HG03571 (cell line): ENCODE measurements at regions not wholly inside any gene's neighbourhood (a gene's known extent, or its start where the extent isn't known, plus 50 kb on each side); places are given as distances from the start of the nearest gene placed in this dataset.

Experiments
- ATAC-seq: cut with Tn5 transposase; IDR thresholded peaks from one replicate; pipeline ENCODE4 v1.9.1; 2021; ENCODE audit not compliant: unreplicated experiment

DNA sequence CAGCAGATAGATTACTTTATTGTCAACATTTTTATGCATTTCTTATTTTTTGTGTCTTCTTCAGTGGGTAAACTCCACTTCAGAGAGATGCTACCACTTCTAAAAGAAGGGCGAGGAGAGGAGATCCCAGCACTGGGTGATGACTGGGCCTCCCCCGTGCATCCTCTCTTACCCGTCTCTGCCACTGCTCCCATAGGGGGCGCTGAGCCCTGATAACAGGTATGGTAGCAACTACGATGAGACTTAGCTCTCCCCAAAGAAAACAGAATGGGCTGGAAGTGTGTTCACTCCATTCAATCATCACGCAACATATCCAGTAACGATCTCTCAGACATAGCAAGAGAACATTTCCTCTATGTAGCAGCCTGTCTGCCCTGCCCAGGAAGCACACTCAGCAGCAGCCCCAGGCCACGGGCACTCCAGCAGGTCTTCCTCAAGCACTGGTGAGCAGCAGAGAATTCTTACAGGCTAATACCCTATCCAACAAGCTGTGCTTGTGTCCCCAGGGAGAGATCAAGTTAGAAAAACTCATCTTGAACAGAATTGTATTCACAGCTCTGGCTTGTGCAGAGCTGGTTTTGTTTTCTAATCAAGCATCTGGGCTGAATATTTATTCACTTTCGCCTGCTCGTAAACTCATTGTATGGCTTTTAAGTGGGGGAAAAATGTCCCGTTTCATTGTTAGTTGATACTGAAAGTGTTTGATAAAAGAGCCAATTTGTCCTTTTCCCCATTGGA, 533.1 kb upstream of the CDH4 start:
- no peak for ATAC-seq

DNA sequence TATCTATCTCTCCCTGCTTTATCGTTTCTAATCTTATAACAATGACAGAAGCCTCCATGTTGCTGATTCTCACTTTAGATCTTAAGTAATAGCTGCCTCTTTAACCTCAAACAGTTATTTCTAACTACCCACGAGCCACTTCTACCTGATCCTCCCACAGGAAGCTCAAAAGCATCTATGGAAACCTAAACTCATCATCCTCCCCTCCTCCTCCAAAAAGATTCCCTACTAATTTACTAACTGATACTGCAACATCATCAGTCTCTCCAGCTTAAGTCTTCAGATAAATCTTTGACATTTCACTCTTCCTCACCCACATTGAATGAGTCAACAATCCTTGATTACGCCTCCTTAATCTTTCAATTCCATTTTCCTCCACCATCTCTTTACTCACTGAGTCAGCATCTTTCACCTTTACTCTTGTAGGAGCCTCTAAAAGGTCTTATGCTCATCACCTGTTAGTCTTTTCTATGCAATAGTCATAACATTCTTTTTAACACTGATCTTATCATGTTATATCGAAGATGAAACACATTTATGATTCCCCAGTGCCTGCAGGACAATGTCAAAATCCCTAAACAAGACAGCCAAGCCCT, 526.7 kb upstream of the CDH4 start:
- ATAC-seq, result no peak

DNA sequence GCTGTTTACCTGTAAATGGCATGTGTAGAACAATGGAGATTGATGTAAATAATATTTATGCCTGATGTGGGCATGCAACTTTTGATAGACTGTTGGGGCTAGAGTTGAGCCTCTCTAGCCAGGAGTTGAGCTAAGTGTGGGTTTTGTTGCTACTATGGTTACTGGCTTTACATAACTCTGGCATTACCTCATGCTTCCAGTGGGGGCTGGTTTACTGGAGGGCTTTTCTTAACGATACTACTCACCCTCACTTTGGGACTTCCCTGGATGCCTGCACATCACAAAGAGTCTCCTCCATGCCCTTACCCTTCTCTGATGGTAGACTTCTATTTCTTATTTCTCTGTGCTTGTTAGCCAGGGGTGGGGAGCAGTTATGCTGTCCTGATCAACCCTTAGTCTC, 524.6 kb upstream of the CDH4 start:
- no peak for ATAC-seq

DNA sequence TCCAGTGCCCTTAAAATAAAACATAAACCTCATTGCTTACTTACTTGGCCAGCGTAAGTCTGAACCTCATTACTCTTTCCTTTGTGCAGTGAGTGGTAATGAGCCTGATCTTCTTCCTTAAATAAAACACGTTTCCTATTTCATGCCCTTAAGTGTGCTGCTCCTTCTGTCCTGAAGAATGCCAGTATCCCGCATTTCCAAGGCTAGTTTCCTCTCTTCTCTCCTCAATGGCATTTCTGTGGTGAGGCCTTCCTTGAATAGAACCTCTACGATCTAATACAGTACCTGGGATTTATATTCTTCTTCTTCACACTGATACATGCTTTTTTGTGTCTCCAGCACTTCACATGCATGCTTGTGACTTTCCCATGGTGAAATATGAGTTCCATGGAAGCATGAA, 523.4 kb upstream of the CDH4 start:
- no peak for ATAC-seq

DNA sequence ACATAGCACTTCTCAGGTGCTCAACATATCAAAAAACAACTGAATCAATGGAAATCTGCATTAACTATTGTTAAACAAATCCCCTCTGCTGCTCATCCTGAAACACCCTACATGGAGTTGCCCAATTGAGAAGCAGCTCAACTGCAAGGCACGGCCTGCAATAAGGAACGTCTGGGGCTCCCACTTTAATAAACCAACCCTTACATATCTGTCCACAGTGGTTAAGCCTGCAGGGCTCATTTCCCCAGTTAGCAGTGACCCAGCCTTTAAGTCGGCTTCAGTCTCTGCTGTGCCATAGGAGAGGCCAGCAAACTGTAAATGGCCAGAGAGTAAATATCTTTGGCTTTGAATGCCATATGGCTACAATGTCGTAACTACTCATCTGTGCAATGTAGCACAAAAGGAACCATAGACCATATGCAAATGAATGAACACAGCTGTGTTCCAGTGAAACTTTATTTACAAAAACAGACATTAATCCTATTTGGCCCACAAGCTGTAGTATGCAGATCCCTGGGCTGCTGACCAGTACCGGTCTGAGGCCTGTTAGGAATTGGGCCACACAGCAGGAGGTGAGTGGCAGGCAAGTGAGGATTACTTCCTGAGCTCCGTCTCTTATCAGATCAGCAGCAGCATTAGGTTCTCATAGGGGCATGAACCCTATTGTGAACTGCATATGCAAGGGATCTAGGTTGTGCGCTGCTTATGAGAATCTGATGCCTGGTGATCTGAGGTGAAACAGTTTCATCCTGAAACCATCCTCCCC, 522.7 kb upstream of the CDH4 start:
- ATAC-seq, result no peak

DNA sequence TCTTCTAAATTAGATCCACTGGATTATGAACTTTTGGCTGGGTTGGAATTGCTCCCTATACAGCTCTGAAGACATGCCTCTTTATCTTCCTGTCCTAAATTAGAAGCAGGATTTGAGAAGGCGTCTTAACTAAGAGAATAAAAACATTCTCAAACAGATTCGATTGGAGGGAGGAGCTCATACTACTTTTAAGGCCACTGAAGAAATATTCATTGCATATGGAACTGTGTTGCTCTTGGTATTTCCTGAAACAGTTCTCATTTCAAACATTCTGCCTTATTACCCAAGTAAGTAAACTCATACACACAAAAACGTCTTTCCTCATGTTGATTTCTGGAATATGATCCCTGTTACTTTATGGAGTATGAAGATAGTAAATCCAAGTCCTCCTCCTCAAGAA, 519.7 kb upstream of the CDH4 start:
- ATAC-seq, result no peak

DNA sequence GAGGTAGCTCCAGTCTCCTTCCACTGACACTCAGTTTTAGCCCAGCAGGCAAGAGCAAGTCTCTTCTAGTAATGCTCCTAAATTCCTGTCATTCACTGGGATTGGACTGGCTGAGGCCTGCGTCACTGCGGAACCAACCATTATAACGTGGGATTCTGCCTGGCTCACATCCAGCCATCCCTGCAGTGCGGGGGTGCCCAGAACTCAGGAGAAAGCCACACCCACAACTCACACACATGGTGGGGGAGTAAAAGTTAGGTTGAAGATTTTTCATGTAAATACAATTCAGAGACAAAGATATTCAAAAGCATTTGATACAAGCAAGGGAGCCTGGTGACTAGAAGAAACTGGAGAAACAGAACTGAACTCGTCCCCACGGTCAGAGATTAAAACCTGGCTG, 504.0 kb upstream of the CDH4 start:
- no peak for ATAC-seq

DNA sequence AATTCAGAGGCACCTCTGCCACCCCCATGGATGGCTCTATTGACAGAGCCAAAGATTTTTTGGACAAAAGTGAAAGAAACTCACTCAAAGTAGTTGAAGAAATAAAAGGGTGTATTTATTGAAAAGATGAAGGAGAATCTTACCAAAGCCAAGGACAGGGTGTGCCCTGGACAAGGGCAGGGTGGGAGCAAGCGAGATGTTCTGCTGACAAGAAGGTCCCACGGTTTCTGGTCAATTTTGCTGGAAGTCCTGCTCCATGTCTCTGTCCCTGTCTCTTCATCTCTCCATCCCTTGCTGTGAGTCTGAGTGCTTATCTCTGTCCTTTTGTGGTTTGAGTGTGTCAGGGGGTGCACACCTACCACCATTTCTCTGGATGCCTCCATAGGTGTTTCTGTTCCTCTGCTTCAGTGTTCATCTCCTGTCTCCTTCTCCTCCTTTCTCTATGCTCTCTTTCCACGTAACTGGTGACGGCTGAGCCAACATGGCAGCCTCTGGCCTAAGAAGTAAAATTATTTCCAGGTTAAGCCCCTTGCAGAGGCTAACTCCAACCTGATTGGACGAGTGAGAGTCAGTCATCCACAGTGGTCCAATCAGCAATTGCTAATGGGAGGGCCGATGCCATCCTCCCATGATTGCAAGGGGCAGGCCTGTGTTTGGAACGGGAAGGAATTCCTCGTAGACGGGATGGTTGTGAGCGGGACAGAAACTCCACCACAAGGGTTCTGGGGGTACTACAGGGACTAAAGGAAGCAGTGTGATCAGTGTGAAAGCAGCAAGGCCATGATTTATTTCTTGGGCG, 502.1 kb upstream of the CDH4 start:
- ATAC-seq, result no peak

DNA sequence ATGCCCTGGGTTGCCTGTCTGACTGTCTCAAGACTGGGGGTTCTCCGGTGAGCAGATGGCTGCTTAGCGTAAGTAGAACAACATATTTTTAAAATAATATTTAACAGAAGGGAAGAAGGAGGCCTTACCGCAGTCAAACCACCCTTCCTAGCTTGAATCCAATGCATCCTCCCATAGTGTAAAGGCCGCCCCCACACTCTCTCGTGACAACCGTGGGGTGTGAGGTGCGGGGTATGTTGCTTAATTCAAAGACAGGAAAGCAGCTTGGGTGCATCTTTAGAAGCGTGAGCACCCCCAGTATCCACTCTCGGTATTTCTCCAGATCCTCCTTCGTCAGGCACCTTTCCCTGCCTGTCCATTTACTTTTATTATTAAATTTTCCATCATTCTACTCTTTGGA, 501.2 kb upstream of the CDH4 start:
- no peak for ATAC-seq

DNA sequence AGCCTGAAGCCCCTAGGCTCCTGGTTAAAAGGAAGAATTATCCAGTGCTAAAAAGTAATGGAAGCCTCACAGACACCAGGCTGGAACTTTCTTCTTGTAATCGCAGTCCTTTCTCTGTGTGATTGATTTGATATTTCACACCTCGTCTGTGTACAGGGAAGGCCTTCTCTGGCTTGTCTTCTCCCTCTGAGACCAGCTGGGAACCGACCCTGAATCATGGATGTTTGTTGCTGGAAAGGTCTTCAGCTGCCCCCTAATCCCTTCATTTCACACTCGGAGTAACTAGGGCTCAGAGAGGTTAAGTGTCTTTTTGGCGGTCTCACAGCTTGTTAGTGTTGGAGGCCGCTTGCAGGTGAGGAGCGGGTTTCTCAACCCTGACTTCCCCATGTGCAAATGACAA, 500.2 kb upstream of the CDH4 start:
- no peak for ATAC-seq

DNA sequence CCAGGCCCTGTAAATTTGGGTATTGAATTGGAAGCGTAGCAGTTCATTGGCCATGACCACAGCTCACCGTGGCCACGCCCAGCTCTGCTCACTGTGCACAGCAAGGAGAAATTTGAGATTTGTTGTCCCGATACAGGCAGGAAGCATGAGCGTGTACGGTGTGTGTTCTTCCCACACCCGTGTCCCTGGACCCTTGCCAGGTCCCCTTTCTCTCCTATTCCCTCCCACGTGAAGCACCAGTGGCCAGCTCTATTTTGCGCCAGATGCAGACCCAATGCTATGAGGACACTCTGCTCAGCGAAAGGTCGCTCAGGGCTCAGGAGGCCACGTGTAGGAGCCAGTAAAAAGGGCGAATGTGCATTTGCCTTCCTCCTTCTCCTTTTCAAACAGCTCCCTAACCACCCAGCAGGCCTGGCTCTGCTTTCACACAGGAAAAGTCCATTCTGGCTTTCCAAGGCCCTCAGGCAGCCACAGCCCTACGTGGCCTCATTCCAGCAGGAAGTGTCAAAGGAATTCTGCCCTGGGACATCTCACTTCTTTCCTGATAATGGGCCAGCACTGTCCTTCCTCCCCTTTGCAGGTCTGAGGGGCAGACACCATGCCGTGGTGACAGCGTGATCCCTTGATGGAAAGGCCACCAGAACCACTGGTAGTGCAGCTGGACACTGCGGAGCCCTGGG, 499.2 kb upstream of the CDH4 start:
- ATAC-seq, result no peak

DNA sequence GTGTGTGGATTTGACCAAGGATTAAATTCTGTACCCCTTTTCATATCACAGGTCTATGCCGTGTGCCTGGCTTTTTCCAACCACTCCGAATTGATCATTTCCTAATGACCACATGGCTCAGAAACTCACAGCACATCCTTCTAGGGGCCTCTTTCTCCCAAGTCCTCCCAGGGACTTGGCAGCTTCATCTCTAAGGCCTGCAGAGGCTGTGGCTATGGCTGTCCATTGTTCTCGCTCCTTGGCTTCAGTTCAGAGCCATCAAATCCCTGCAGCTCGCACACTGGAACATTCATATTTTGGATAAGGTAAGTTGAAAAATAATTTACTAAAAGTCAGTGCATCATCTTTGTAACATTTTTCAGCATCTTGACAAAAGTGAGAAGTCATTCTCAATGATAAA, 497.2 kb upstream of the CDH4 start:
- no peak for ATAC-seq

DNA sequence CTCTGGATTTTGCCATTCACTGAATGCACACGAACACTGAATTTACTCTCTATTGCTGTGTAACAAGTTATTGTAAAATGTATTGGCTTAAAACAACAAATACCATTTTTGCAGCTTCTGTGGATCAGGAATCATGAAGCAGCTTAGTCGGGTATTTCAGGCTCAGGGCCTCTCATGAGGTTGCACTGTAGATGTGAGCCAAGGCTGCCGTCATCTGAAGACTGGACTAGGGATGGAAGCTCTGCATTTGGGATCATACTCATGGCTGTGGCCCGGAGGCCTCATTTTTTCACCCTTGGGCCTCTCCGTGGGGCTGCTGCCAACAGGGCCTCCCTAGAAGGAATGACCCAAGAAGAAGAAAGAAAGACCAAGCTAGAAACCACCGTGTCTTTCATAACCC, 492.4 kb upstream of the CDH4 start:
- ATAC-seq, result no peak

DNA sequence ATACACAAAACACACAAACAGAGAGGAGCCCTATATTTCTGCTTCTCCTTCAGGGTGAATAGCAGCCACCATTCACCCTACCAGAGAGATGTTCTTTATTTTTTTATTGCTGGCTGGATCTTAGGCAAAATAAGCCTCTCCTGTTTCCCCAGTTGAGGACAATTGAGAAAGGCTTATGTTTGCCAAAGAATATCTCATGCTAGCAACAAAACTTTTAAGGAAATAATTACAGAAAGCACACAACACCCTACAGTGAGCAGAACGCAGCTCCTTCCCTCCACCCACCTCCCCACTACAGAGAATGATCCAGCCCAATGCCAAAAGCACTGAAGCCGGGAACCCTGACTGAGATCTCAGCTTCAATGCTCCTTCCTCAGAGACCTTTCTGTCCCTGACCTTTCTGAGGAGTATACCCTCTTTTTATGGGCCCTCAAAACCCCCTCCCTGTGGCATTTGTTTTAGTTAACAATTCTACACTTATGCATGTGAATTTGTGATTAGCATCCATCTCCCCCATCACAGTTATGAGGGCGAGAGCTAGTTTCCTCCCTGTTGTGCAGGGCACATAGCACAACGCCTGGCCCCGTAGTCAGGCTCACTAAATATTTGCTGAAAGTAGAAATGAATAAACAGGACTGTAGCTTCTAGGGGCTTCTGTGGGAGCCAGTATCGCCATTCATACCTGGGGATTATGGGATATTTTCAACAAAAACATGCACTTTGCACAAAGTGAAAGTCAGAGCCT, 491.6 kb upstream of the CDH4 start:
- ATAC-seq, result no peak

DNA sequence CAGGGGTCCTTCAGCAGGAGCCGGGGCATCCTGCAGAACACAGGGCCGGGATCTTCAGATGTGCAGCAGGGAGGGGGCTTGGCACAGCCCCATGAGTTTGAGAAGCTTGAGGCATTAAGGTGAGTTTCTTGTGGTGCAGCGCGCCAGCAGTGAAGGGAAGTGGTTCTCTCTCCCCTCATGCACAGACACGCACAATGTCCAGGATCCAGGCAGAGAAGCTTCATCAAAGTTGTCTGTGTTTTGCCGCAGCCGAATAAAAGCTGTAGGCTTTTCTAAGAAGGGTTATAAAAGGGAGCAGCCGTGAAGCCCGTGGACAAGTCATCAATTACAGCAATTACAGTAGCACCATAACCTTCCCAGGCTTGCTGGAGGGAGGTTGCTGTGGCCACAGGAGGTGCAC, 491.0 kb upstream of the CDH4 start:
- no peak for ATAC-seq

DNA sequence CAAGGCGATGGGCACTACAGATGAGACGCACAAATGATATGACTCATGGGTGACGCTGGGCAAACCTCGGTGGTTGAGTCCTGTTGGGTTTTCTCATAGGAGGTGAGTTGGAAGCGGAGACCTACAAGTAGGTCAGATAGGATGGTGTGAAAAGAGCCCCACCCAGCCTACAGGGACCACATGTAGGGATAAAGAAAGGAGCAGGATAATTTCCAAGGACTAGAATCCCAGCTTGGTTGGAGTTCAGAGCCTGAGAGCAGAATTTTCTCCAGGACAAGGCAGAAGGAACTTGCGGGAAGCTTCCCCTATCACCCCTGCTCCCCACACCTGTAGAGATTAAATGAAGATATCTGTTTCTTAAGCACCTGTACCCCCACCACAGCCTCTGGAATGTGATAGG, 489.7 kb upstream of the CDH4 start:
- no peak for ATAC-seq

DNA sequence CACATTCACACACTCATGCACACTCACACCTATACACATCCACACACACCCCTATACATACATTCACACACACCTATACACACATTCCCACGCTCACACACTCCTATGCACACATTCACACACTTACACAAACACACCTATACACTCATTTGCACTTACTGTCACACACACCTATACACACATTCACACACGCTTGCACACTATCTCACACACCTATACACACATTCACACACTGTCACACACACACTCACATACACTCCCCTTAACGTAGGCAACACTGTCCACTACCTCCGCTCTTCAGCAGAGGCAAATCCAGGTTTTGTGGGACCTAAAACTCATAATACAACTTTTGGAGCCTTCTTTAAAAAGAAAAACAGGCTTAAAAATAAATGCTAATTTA, 487.7 kb upstream of the CDH4 start:
- no peak for ATAC-seq

DNA sequence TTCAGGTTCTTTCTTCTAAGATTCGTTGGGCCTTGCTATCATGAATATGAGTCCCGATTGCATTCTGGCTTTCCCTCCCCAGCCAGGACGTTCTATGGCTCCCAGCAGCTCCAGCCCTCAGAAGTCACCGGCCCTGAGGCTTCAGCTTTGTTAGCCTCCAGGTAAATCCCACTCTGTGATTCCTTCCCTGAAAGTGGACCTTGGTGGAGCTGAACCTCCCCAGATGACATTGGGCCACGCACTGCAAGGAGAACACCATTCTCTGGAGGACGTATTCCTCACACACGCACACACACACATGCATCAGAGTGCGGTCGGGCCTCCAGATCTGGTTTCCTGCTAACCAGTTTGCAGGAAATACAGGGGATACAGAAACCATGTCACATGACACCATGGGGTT, 487.3 kb upstream of the CDH4 start:
- no peak for ATAC-seq

DNA sequence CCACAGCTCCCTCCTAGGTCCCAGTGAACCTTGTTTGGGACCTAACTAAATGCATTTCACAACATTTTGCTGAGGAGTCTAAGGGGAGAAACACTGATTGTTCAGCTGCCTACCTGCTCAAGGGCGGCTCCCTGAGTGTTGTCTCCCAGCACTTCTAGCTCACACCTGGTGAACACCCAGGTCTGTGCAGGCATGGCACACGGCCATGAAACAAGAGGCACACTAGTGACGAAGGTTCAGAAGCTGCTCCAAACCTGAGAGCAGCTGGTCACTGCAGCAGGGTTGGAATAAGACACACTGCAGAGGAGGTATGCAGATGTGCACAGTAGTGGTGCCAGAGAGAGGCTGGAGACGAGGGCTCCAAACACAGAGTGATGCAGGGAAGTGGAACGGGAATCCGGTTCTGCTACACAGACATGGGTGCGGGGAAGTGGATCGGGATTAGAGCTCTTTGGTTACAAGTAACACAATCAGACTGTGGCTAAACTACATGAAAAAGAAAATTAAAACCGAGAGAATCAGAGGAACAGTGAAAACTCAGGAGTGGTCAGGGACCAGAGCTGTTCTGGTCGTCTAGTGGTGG, 486.1 kb upstream of the CDH4 start:
- no peak for ATAC-seq

DNA sequence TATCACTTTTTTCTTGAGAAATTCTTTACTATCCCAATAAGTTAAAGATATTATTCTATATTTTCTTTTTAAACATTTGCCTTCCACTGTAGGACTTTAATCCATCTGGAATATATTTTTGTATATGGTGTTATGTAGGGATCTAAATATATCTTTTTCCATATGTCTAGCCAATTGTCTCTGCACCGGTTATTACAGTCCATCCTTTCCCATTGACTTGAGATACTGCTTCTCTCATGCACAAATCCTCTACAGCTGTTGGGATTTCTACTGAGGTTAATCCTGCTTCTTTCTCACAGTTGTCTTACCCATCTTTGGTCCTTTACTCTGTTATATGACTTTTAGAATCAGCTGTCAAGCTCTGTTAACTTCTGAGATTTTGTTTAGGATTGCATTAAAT, 483.8 kb upstream of the CDH4 start:
- ATAC-seq, result no peak
